ENCODE measurements at regions not wholly inside any gene's neighbourhood (a gene's known extent, or its start where the extent isn't known, plus 50 kb on each side); places are given as distances from the start of the nearest gene placed in this dataset.

DNA sequence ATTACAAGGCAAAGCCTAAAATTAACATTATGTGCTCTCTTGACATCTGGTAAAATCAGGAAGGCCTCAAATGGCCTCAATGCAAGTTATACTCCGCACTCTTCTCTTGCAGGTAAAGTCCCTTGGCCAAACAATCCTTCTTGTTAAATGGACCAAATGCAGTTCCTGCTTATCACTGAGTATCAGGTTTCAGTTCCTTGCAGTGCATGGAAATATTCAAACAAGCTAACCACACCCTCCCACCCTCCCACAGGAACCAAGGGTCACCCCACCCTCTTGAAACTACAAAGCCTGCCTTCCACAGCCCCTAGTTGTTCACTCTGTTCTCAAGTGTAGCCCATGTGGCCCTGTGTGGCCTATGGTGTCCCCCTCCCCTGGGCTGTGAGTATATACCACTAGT lies 171.9 kb upstream of the CADPS start:
- DNase-seq: no peak

DNA sequence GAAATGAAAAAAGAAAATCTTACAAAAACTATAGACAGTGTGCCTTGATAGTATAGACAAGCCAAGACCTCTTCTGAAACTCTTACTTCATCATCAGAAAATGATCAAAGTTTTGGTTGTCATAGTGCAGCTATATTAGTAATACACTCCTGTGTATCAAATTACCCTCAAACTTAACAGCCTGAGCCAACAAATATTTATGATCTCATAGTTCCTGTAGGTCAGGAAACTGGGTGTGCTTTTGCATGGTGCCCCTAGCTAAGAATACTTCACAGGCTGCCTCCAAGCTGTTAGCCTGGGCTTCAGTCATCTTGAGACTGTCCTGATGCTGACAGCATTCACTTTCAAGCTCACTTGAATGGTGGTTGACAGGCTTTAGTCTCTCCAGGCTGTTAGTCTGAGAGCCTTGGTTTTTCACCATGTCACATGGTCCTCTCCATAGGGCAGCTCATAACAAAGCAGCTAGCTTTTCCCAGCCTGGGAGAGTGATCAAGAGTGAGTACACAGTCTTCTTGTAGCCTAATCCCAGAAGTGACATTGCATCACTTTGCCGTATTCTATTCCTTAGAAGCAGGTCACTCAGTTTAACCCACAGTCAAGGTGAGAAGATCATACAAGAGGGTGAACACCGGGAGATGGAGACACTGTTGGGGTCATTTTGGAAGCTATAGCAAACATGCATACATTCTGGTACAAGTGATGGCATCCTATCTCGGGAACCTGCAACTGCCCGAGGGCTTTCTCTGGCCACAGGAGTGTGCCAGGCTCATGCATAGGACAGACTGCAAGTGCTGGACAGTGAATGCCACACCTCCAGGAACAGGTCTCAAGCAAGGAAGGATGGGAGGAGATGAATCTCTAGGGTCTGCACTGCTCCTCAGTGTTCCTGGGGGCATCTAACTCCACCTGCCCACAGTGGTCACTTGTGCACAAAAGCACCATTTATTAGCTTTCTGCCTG lies 173.4 kb upstream of the CADPS start:
- no peak for DNase-seq

DNA sequence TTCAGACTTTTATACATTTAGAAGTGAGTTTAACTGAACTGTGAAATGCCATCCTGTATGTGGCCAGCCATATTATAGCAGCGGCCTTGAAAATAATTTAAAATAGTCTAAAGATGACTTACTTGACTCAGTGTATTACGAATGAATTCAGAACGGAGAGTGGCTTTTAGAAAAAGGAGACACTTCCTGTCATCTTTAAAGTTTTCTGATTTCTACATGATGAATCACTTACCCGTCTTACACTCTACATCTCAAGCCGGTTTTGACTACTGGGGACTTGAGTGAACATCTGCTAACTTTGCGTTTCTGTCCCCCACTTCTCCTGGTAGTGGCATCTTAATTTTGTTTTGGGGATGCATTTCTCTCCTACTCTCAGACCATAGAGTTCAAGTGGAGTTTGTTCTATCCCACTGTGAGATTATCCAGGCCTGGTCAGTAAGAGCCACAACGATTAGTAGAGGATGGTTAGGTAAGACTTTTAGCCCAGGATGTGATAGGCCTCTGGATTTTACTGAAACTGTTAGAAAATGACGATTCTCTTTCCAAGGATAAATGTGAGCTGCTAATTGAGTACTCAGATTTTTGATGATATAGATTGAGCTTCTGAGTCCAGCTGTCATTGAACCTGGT lies 175.4 kb upstream of the CADPS start:
- DNase-seq: no peak

DNA sequence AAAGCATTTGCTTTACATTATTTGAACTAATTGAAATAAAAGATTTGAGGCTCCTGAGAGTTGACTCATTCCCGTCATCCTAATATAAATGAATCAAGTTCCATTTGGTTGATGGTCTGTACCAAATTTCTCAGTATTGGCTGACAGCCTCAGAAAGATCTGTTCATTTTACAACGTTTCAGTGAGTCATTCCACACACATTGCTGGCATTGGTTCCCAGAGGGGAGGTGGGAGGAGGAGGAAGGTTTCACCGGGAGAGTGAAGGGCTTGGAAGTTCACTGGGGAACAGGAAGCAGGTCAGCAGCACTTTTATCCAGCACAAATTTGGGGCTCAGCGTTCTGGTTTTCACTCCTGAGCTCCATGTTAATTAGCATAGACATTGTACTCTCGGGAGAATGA lies 176.7 kb upstream of the CADPS start:
- no peak for DNase-seq

DNA sequence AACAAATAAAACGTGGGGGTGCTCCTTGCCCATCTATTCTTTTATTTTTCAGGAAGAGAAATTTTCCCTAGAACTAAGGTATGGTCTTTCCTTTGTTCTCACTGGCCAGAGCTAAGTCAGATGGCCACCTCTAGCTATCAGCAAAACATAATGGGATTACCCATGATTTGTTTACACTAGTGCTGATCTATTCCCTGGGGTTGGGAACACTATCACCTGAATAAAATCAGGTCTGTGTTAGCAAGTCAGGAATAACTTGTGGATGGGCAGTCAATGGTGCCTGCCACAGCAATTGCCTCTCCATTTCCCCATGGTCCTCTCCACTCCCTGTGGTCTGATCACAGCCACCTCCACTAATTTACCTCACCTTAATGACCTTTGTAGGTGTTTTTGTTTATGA lies 181.7 kb upstream of the CADPS start:
- no peak for DNase-seq

DNA sequence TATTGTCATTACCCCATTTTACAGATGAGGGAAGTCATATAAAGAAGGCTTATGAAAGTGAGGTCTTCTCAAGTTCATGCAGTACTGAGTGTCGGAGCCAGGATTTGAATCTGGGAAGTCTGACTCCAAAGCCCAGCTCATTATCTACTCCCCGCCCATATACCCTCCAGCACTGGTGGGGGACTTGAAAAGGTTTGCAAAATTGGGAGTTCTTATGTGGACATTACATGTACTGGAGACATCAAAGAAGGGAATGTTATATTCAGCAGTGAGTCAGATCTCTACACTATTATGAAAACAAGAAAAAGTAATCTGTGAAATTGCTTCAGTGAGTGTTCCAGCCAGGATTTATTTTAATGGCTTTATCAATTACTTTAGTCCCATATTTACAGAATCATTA lies 185.2 kb upstream of the CADPS start:
- no peak for DNase-seq

DNA sequence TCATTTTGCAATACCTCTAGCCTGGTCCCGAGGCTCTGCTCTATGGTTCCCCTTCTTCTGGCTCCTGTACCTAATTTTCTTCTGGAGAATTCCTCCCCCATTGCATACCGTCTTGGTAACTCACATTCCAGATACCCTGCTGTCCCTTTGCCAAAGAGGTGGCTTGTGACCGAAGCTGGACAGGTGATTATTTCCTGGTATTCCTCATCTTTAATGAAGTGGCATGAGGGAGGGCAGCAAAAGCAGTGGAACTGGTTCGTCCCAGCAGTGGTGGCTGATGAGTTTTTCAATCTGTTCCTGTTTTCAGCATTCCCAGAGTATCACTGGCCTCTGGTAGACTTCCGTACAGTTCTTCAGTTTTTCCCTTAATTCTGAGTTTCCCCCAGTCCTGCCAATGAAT lies 186.2 kb upstream of the CADPS start:
- no peak for DNase-seq

DNA sequence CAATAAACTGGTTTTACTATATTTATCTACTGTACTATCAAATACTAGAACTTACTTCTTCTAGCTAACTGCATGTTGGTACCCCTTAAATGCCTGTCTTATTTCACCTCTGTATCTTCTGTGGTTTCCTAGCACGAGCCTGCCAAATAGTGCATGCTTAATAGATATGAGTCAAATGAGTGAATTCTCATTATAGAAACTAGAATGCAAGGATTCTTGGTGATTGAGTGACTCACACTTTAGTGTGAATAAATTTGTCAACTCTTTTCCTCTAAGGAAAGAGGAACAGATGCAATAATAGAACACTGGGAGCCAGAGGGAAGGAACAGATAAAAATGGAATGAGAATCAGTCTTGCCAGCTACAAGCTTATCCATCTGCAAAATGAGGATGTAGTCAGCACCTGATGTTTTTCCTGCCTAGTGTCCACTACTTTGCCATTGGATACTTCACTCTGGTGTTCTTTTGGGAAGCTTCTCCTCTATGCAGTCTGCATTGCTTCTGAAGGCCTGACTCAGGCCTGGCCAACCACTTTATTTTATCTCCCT lies 189.1 kb upstream of the CADPS start:
- no peak for DNase-seq

DNA sequence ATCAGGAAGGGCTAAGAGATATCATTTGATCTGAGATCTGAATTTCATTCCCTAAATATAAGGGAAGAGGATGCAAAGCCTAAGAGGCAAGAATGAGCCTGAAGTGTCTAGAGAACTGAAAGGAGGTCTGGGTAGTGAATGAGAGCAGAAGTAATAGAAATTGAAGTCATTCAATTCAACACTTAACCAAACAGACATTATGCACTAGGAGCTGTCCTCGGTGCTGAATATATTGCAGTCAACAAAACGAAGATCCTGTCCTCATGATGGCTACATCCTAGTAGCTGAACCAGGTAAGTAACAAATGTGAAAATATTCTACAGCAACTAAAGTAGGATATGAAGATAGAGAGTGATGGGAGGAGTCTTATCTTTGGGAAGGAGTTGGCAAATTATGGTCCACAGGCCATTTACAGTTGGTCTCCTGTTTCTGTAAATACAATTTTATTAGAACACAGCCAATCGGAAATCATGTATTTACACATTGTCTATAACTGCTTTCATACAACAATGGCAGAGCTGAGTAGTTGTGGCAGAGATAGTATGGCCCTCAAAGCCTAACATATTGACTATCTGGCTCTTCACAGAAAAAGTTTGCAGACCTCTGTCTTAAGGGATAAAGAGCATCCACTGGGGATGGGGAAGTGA lies 192.9 kb upstream of the CADPS start:
- peak; percentile 41 to 64 for DNase-seq

DNA sequence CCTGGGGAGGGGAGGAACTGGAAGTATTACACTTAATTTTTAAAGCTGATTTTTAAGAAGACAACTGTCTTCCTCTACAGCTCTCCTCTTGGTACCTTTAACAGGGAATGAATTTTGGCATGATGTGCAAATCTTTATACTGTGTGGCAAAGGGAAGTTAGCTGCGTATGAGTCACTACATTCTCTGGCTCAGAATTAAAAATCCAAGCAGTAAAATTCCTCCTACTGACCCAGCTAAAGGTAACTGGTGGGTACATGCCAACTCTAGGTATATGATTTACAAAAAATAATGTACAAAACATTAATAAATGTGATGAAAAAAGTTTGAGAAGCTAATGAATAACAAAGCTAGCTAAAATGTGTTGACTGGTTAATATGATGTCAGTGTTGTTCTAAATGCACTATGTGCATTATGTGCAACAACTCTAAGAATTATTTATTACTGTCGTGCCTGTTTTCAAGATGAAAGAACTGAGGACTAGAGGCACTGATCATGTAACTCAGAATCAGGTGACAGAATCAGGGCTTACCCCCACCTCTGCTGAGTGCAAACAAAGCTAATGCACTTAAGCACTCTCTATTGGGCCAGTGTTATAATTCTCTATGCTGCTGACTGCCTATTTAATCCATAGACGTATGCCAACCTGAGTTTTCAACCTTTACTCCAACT lies 194.7 kb upstream of the CADPS start:
- DNase-seq: no peak

DNA sequence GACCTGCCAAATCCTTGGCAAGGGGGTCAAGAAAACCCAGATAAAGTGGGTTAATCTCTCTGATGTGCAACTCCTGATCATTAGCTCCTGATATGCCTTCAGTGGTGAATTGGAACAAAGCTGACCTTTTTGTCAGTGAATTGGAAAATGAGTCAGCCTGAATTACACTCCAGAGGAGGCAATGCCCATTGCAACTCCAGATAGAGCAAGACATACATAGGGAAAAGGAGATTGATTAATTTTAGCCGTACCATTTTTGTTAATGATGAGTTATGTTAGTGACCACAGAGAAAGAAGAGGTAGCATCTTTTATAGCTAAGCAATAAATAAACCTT lies 195.2 kb upstream of the CADPS start:
- no peak for DNase-seq

DNA sequence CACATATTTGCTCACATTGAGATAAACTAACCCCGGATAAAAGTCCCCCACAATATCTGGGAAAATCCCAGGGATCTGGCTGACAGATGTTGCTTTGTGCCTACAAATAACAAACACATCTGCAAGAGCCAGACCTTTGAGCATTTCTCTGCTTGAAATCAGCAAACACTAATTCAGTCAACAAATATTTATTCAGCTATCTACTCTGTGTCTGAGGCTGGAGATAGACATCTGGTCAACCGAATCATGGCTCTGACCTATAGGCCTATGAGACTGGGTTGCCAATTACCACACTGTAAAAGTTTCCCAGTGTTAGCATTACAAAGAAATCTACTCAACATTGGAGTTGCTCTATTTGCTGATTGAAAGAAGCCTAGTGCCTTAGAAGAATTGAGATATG lies 201.1 kb upstream of the CADPS start:
- no peak for DNase-seq

DNA sequence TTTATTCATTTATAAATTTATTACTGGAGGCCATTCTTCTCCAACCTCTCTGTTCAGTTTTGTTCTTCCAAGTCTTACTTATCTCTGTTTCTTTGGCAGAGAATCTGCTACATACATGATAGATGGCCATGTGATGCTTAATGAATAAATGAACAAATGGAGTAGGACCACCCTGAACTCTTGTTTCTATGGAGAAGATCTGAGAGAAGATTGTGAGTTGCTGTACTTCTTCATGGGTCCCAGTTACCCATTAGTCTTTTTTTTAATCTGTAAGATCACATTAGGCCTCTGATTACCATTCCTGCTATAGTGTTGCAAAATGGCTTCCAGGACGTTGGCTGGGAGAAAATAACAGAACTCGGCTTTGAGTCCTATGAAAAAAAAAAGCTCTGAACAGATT lies 191.9 kb upstream of the SYNPR start:
- no peak for DNase-seq

DNA sequence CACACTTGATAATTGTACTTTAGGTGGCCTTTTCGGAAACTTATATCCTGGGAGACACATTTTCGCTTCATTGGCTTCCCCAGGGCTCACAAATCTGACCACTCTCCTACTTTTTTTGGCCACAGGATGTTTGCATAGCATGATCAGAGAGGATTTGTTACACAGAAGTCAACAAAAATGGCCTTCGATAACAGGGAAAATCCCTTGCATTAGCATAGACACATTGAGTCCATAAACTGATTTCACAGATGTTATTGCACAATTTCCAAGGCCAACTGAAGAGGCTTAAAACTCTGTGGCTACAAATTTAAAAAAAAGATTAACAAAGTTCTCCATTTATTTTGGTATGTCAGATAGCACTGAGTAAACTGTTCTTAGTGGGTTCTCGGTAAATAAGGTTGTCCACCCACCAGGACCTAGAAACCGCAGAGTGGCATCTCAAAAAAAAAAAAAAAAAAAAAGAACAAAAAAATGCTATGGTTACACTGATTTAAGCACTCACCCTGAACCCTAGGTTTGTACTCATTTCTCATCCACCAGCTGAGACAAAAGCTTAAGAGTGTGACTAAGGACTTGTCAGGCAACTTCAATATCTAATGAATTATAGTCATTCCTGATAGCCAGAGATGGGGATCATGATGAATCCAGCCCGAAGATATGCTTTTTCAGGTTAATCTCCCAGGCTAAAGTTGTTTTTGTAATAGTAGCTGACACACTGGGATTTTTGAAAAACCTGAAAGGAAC lies 188.9 kb upstream of the SYNPR start:
- DNase-seq: no peak

DNA sequence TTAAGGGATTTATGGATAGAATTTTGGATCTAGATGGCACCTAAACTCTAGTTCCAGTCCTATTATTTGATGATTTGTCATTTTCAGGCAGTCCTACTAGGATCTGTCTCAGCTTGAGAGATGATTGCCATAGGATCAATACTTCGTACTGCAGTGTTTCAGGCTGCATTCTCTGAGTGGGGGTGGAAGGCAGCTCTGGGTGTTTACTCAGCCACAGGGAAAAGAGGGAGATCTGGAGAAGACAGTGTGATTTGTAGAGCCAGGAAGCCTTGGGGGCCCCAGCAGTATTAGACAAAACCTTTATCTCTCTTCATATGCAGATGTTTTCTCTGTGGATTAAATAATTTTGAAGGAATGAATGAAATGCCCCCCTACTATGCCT lies 188.4 kb upstream of the SYNPR start:
- DNase-seq: no peak

DNA sequence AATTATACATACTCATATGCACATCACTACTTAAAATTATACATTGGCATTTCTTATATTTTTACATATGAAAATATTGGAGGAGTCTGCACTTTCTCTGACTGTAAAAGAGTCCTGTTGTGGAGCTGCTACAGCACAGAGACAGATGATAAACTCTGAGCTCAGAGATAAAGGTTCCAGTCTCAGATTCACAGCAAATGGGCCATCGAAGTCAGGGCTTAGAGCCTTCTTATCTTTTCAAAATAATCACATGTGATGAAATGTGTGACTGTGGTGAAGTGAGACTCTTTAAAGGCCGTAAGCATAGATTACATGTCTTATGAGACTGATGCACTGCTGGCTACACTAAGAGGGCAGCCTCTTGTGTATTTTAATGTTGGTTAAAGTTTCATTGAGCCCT lies 187.5 kb upstream of the SYNPR start:
- no peak for DNase-seq

DNA sequence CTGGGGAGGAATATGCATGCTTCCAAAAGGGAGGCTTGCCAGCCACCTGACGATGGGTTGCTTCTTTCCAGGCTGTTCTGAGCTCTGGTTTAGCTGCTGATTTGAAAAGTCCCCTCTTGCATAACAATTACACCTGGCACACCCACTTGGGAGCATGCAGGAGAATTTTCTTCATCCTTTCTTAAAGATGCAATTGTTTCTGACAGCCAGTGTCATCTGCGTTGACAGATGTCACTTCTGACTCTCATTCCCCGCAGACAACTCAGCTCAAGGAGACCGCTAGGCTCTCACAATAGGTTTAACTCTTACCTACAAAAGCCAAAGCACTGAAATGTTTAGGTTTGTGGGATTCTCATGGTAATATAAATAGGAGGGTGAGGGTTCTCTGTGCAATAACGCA lies 185.6 kb upstream of the SYNPR start:
- DNase-seq: no peak

DNA sequence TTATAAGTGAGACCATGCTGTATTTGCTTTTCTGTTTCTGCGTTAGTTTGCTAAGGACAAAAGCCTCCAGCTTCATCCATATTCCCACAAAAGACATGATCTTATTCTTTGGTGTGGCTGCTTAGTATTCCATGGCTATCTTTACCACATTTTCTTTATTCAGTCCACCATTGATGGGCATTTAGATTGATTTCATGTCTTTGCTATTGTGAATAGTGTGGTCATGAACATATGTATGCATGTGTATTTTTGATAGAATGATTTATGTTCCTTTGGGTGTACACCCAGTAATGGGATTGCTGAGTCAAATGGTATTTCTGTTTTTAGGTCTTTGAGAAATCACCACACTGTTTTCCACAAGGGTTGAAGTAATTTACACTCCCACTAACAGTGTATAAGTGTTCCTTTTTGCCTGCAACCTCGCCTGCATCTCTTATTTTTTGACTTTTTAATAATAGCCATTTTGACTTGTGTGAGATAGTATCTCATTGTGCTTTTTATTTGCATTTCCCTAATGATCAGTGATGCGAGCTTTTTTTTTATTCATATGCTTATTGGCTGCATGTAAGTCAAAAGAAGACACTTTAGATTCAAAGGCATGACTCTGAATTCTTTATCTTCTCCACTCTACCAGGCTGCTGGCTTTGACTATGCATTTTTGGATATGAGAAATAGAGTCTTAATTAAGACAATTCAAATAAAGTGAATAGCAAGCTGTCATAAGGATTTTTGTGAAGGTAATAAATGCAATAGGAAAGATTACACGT lies 183.3 kb upstream of the SYNPR start:
- no peak for DNase-seq

DNA sequence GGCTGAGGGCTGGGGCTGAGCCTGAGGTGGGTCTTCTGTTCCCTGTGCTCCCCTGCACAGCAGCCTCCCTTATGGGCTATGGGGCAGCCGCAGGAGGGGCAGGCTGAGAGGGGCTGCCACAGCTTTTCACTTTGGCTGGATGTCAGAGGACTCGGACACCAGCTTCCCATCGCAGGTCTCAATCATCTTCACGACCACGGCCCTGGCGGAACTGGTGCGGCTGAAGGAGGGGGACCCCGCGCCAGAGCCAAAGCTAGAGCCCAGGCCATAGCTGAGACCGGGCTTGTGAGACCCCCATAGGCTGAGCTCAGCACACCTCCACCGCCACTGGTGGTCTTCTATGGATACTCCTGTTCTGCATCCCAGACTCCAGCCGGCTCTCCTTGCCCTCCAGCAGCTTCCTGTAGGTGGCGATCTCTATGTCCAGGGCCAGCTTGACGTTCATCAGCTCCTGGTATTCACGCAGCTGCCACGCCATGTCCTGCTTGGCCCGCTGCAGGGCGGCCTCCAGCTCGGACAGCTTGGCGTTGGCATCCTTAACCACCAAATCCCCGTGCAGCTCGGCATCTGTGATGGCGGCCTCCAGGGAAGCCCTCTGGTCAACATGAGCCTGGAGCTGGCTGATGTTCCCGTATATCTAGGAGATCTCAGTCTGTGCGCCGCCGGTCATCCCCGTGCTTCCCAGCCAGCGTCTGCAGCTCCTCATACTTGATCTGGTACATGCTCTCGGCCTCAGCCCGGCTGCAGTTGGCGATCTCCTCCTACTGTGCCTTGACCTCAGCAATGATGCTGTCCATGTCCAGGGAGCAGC lies 181.7 kb upstream of the SYNPR start:
- no peak for DNase-seq

DNA sequence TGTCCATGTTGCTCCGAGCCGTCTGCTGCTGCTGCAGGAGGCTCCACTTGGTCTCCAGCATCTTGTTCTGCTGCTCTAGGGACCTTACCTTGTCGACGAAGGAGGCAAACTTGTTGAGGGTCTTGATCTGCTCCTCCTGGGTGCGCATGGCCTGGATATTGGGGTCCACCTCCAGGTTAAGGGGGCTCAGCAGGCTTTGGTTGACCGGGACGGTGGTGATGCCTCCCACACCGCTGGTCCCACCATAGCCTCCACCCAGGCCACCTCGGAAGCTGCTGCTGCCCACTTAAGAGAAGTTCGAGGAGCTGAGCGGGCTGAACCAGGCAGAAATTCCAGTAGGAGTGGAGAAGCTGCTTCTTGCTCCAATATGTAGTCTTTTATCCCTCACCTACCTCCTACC lies 180.7 kb upstream of the SYNPR start:
- DNase-seq: no peak

DNA sequence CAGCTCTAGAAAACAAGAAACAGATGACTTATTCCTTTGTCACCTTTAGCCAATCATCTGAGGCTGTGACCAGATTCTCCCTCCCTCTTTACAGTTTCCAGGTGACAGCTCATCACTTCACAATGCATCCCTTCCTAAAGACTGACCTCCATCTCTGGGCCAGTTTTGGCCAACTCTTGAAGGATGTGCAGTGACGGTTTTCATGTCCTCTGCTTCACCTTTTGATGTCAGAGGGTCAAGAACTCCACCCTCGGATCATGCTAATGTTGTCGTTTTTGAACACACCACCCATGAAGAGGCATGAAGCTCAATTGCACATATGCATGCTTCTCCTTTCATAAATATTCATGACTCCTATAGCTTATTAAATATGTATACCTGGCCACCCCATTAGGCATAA lies 161.2 kb upstream of the SYNPR start:
- no peak for DNase-seq

Measured in Kasumi-1 (cell line).